H9 (cell line): ENCODE measurements at regions not wholly inside any gene's neighbourhood (a gene's known extent, or its start where the extent isn't known, plus 50 kb on each side); places are given as distances from the start of the nearest gene placed in this dataset.

Source experiments
- DNase-seq: peaks from one replicate; pipeline ENCODE4 v3.0.0-alpha.2; 2017
- H2AFZ ChIP-seq: one replicate; pipeline ENCODE4 v1.6.1; 2013; ENCODE audit warnings: mild to moderate bottlenecking, low read length, control low read depth, moderate library complexity
- H2AK5ac ChIP-seq: 2 replicates; pipeline ENCODE4 v1.6.1; 2013; ENCODE audit warnings: low read length, control low read depth, mixed read lengths; ENCODE audit not compliant: insufficient read length
- H2BK120ac ChIP-seq: one replicate; pipeline ENCODE4 v1.6.1; 2013; ENCODE audit warnings: low read depth, mild to moderate bottlenecking, low read length, control low read depth, inconsistent platforms; ENCODE audit not compliant: poor library complexity, severe bottlenecking
- H2BK12ac ChIP-seq: 2 replicates; pipeline ENCODE4 v1.6.1; 2013; ENCODE audit warnings: low read length, control low read depth, mixed read lengths, low read depth; ENCODE audit not compliant: insufficient read length
- H2BK15ac ChIP-seq: 2 replicates; pipeline ENCODE4 v1.6.1; 2013; ENCODE audit warnings: low read depth, low read length, control low read depth
- H2BK20ac ChIP-seq: one replicate; pipeline ENCODE4 v1.6.1; 2013; ENCODE audit warnings: low read depth, mild to moderate bottlenecking, low read length, control low read depth, inconsistent platforms; ENCODE audit not compliant: poor library complexity, severe bottlenecking
- H2BK5ac ChIP-seq: 2 replicates; pipeline ENCODE4 v1.6.1; 2013; ENCODE audit warnings: low read length, control low read depth, mixed read lengths; ENCODE audit not compliant: insufficient read length
- H3K14ac ChIP-seq: 2 replicates; pipeline ENCODE4 v1.6.1; 2013; ENCODE audit warnings: low read length, control low read depth; ENCODE audit not compliant: insufficient read depth
- H3K18ac ChIP-seq: 2 replicates; pipeline ENCODE4 v1.6.1; 2013; ENCODE audit warnings: low read depth, mild to moderate bottlenecking, mixed read lengths, low read length, control low read depth; ENCODE audit not compliant: insufficient read length
- H3K23ac ChIP-seq: 2 replicates; pipeline ENCODE4 v1.6.1; 2013; ENCODE audit warnings: low read length, control low read depth, mixed read lengths, low read depth; ENCODE audit not compliant: insufficient read length
- H3K23me2 ChIP-seq: 2 replicates; pipeline ENCODE4 v1.6.1; 2013; ENCODE audit warnings: low read depth, mild to moderate bottlenecking, mixed read lengths, low read length, control low read depth; ENCODE audit not compliant: insufficient read length, poor library complexity, severe bottlenecking
- H3K27ac ChIP-seq: 2 replicates; pipeline ENCODE4 v1.5.1; 2013; ENCODE audit warnings: low read length, control low read depth, mixed read lengths, low read depth; ENCODE audit not compliant: insufficient read length
- H3K27me3 ChIP-seq: 2 replicates; pipeline ENCODE4 v1.6.1; 2013; ENCODE audit warnings: low read length, control low read depth, inconsistent platforms; ENCODE audit not compliant: insufficient read depth
- H3K4ac ChIP-seq: 2 replicates; pipeline ENCODE4 v1.6.1; 2013; ENCODE audit warnings: low read depth, mild to moderate bottlenecking, control low read depth, inconsistent platforms, low read length, moderate library complexity
- H3K4me1 ChIP-seq: 2 replicates; pipeline ENCODE4 v1.6.1; 2013; ENCODE audit warnings: low read length, control low read depth, inconsistent platforms; ENCODE audit not compliant: insufficient read depth
- H3K4me2 ChIP-seq: 2 replicates; pipeline ENCODE4 v1.6.1; 2013; ENCODE audit warnings: low read length, control low read depth, mixed read lengths; ENCODE audit not compliant: insufficient read length, insufficient read depth
- H3K56ac ChIP-seq: 2 replicates; pipeline ENCODE4 v1.6.1; 2013; ENCODE audit warnings: low read depth, mild to moderate bottlenecking, mixed read lengths, low read length, control low read depth; ENCODE audit not compliant: insufficient read length
- H3K79me1 ChIP-seq: 2 replicates; pipeline ENCODE4 v1.6.1; 2013; ENCODE audit warnings: low read depth, mild to moderate bottlenecking, moderate library complexity, low read length, control low read depth, inconsistent platforms; ENCODE audit not compliant: insufficient read depth, poor library complexity, severe bottlenecking
- H3K79me2 ChIP-seq: 2 replicates; pipeline ENCODE4 v1.6.1; 2013; ENCODE audit warnings: low read length, control low read depth, inconsistent platforms; ENCODE audit not compliant: insufficient read depth
- H3K9ac ChIP-seq: 2 replicates; pipeline ENCODE4 v1.6.1; 2013; ENCODE audit warnings: low read length, control low read depth, mixed read lengths; ENCODE audit not compliant: insufficient read length; ENCODE audit errors: extremely low read depth
- H3K9me3 ChIP-seq: one replicate; pipeline ENCODE4 v1.6.1; 2013; ENCODE audit warnings: low read depth, low read length, inconsistent platforms; ENCODE audit not compliant: control insufficient read depth
- H3T11ph ChIP-seq: one replicate; pipeline ENCODE4 v1.6.1; 2013; ENCODE audit warnings: mild to moderate bottlenecking, low read length, control low read depth, inconsistent platforms
- H4K20me1 ChIP-seq: one replicate; pipeline ENCODE4 v1.6.1; 2013; ENCODE audit not compliant: control insufficient read depth, insufficient read length, insufficient read depth
- H4K5ac ChIP-seq: 2 replicates; pipeline ENCODE4 v1.6.1; 2013; ENCODE audit warnings: low read depth, mild to moderate bottlenecking, mixed read lengths, low read length, control low read depth; ENCODE audit not compliant: insufficient read length
- H4K8ac ChIP-seq: replicated peaks from 2 replicates; pipeline ENCODE4 v1.6.1; 2013; ENCODE audit warnings: low read length, control low read depth, mixed read lengths, low read depth; ENCODE audit not compliant: insufficient read length
- H4K91ac ChIP-seq: 2 replicates; pipeline ENCODE4 v1.6.1; 2013; ENCODE audit warnings: low read depth, mild to moderate bottlenecking, moderate library complexity, mixed read lengths, low read length, control low read depth; ENCODE audit not compliant: insufficient read length
- H3K27ac Mint-ChIP-seq, 3 experiments: 2 replicates in 2 of 3; 3 replicates in 1 of 3; pipeline ENCODE4 v1.8.0; 2020 to 2021; ENCODE audit warnings: mixed read lengths in 3 of 3, mild to moderate bottlenecking in 1 of 3, moderate library complexity in 1 of 3
- H3K27me3 Mint-ChIP-seq: 2 replicates; pipeline ENCODE4 v1.8.0; 2021; ENCODE audit warnings: low read depth, mild to moderate bottlenecking, moderate library complexity, mixed read lengths
- H3K36me3 Mint-ChIP-seq, 3 experiments: 2 replicates in 2 of 3; 3 replicates in 1 of 3; pipeline ENCODE4 v1.8.0; 2020 to 2021; ENCODE audit warnings: low read depth in 3 of 3, mixed read lengths in 3 of 3; ENCODE audit not compliant: insufficient read depth in 1 of 3
- H3K4me1 Mint-ChIP-seq, 2 experiments: 2 replicates each; pipeline ENCODE4 v1.8.0; 2020; ENCODE audit warnings: mixed read lengths in 2 of 2
- H3K4me3 Mint-ChIP-seq, 2 experiments: 2 replicates in 1 of 2; 3 replicates in 1 of 2; pipeline ENCODE4 v1.8.0; 2020 to 2021; ENCODE audit warnings: mild to moderate bottlenecking in 2 of 2, mixed read lengths in 2 of 2, moderate library complexity in 1 of 2
- H3K9me3 Mint-ChIP-seq, 2 experiments: 2 replicates in 1 of 2; 3 replicates in 1 of 2; pipeline ENCODE4 v1.8.0; 2020; ENCODE audit warnings: mild to moderate bottlenecking in 2 of 2, mixed read lengths in 2 of 2, moderate library complexity in 1 of 2
- WGBS: extraction: QIAGEN DNeasy Blood & Tissue Kit; methylation state at CpG from one replicate; pipeline ENCODE4 v1.1.7; 2013; ENCODE audit warnings: missing lambda C conversion rate, low lambda C conversion rate, mixed read lengths; ENCODE audit not compliant: insufficient read length; ENCODE audit errors: extremely low coverage; 5-methylcytosine and 5-hydroxymethylcytosine counted together
- TF ChIP-seq, protein P1 (sequence below): fragments of 200-600 bp; sonication (generic); conservative IDR thresholded peaks from 3 replicates; pipeline ENCODE4 v1.8.0; 2021; ENCODE audit warnings: antibody characterized with exemption, mild to moderate bottlenecking

DNA sequence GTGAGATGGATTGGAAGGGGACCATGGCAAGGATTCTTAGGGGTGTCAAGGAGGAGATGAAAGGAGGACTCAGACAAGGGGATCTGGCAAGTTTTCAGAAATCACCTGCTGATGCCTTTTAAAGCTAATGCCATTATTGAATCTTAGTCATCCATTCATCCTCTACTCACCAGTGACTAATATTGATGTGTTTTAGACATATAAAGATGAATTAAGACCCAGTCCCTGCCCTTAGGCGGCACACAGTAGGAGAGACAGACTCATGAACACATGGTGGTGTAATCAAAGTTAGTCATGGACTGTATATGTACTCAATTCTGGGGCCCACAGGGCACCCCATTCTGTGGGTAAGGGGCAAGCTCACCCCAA is 56.5 kb upstream of the ATL2 start:
- Histone ChIP-seq H3K79me1 (no peaks in the 10 kb centered on the region), H3K23me2 (no peaks in the 10 kb centered on the region), H3K4me2 (no peak overlapping the region), H3K14ac (no peak overlapping the region), H3K79me2 (no peaks in the 10 kb centered on the region), H4K91ac (no peak overlapping the region), H3K4me1 (peaks cover 6% of the 10 kb centered on the region; the same call in 1 of the 2 replicates), H2AFZ (no peak overlapping the region), H4K5ac (no peak overlapping the region), H2BK5ac (no peak overlapping the region), H2BK120ac (no peak overlapping the region), H4K20me1 (no peaks in the 10 kb centered on the region), H3K9me3 (no peaks in the 10 kb centered on the region), H3K18ac (no peak overlapping the region), H2BK12ac (no peak overlapping the region), H3K27ac (no peak overlapping the region), H2BK20ac (no peak overlapping the region), H3T11ph (no peak overlapping the region), H2BK15ac (no peak overlapping the region), H2AK5ac (no peak overlapping the region), H3K9ac (no peak overlapping the region), H3K56ac (no peak overlapping the region), H3K27me3 (no peaks in the 10 kb centered on the region), H3K4ac (no peak overlapping the region), H3K23ac (no peak overlapping the region), H4K8ac (no peak overlapping the region)
- TF ChIP-seq, protein P1, sequence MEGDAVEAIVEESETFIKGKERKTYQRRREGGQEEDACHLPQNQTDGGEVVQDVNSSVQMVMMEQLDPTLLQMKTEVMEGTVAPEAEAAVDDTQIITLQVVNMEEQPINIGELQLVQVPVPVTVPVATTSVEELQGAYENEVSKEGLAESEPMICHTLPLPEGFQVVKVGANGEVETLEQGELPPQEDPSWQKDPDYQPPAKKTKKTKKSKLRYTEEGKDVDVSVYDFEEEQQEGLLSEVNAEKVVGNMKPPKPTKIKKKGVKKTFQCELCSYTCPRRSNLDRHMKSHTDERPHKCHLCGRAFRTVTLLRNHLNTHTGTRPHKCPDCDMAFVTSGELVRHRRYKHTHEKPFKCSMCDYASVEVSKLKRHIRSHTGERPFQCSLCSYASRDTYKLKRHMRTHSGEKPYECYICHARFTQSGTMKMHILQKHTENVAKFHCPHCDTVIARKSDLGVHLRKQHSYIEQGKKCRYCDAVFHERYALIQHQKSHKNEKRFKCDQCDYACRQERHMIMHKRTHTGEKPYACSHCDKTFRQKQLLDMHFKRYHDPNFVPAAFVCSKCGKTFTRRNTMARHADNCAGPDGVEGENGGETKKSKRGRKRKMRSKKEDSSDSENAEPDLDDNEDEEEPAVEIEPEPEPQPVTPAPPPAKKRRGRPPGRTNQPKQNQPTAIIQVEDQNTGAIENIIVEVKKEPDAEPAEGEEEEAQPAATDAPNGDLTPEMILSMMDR: no peak
- Mint-ChIP-seq H3K4me3 (no peak overlapping the region), H3K4me1 (peaks cover 36 to 41% of the 10 kb centered on the region in 2 experiments), H3K27ac (no peak overlapping the region), H3K36me3 (peaks cover 0 to 9% (median 3%) of the 10 kb centered on the region in 3 experiments; a peak in 3 of 7 replicates), H3K27me3 (peaks cover 11% of the 10 kb centered on the region), H3K9me3 (peaks cover 0 to 4% of the 10 kb centered on the region in 2 experiments; a peak in 1 of 5 replicates)
- WGBS: no CpG with 5 or more reads among the region's 1 CpG
- no peak for DNase-seq
